HG02763 (cell line): ENCODE measurements at regions not wholly inside any gene's neighbourhood (a gene's known extent, or its start where the extent isn't known, plus 50 kb on each side); places are given as distances from the start of the nearest gene placed in this dataset.

ENCODE experiments used
- ATAC-seq: cut with Tn5 transposase; IDR thresholded peaks from one replicate; pipeline ENCODE4 v1.9.1; 2021; ENCODE audit warnings: mild to moderate bottlenecking, moderate library complexity; ENCODE audit not compliant: unreplicated experiment

GRCh38 chr2:58959996-58960395, 718.9 kb upstream of the FANCL start:
- no peak for ATAC-seq

GRCh38 chr2:58957188-58957840, 716.2 kb upstream of the FANCL start:
- no peak for ATAC-seq

GRCh38 chr2:58954880-58955385, 713.8 kb upstream of the FANCL start:
- ATAC-seq: no peak

- no peak for ATAC-seq
Observed at GRCh38 chr2:58951722-58952121, 710.6 kb upstream of the FANCL start.

- ATAC-seq: no peak
Observed at GRCh38 chr2:58950795-58951462, 709.8 kb upstream of the FANCL start.

- ATAC-seq: no peak
Observed at GRCh38 chr2:58939388-58939787, 698.3 kb upstream of the FANCL start.

GRCh38 chr2:58938988-58939387, 697.9 kb upstream of the FANCL start:
- no peak for ATAC-seq

- no peak for ATAC-seq
Observed at GRCh38 chr2:58932801-58933200, 691.7 kb upstream of the FANCL start.

GRCh38 chr2:58930537-58930936, 689.4 kb upstream of the FANCL start:
- no peak for ATAC-seq

GRCh38 chr2:58928973-58929372, 687.8 kb upstream of the FANCL start:
- ATAC-seq: no peak

- no peak for ATAC-seq
Observed at GRCh38 chr2:58928391-58928790, 687.3 kb upstream of the FANCL start.

GRCh38 chr2:58926112-58926511, 685.0 kb upstream of the FANCL start:
- no peak for ATAC-seq

- no peak for ATAC-seq
Observed at GRCh38 chr2:58925676-58926081, 684.6 kb upstream of the FANCL start.

- no peak for ATAC-seq
Observed at GRCh38 chr2:58923869-58924268, 682.7 kb upstream of the FANCL start.

GRCh38 chr2:58922245-58922644, 681.1 kb upstream of the FANCL start:
- no peak for ATAC-seq

GRCh38 chr2:58921676-58922075, 680.6 kb upstream of the FANCL start:
- ATAC-seq: no peak

GRCh38 chr2:58920001-58920400, 678.9 kb upstream of the FANCL start:
- no peak for ATAC-seq

- no peak for ATAC-seq
Observed at GRCh38 chr2:58919316-58919715, 678.2 kb upstream of the FANCL start.

GRCh38 chr2:58918141-58918540, 677.0 kb upstream of the FANCL start:
- ATAC-seq: no peak

GRCh38 chr2:58917596-58917995, 676.5 kb upstream of the FANCL start:
- ATAC-seq: no peak

GRCh38 chr2:58916063-58916462, 674.9 kb upstream of the FANCL start:
- no peak for ATAC-seq

- ATAC-seq: no peak
Observed at GRCh38 chr2:58914733-58915505, 673.8 kb upstream of the FANCL start.
